ENCODE measurements at regions not wholly inside any gene's neighbourhood (a gene's known extent, or its start where the extent isn't known, plus 50 kb on each side); places are given as distances from the start of the nearest gene placed in this dataset.

DNA sequence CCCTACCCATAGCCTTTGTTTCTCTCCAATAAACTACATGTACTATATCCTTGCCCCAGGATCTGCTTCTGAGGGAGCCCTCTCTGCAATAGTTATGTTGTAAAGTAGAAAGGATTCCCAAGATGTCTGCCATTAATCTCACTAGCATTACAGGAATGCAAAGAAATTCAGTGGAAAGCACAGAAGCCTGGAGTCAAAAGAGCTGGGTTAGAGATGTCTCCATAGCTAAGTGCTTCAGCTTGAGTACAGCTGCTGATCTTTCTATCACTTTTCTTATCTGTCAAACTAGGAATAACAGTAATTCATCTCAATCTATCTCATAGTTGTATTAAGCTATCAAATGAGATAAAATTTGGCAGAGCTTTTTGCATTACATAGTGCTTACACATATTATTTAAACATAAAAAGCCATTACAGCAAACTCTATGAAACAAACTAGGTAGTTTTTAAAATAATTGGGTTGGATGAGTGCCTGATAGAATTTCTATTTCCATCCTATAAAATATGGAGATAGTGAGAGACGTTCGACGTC lies 799.5 kb upstream of the SEMA6D start:
- no peak for TF ChIP-seq EZH2 (IDR thresholded peaks at IDR 0.05; ENCODE audit: low read depth, low read length, severe bottlenecking)
- TF ChIP-seq, protein P1, sequence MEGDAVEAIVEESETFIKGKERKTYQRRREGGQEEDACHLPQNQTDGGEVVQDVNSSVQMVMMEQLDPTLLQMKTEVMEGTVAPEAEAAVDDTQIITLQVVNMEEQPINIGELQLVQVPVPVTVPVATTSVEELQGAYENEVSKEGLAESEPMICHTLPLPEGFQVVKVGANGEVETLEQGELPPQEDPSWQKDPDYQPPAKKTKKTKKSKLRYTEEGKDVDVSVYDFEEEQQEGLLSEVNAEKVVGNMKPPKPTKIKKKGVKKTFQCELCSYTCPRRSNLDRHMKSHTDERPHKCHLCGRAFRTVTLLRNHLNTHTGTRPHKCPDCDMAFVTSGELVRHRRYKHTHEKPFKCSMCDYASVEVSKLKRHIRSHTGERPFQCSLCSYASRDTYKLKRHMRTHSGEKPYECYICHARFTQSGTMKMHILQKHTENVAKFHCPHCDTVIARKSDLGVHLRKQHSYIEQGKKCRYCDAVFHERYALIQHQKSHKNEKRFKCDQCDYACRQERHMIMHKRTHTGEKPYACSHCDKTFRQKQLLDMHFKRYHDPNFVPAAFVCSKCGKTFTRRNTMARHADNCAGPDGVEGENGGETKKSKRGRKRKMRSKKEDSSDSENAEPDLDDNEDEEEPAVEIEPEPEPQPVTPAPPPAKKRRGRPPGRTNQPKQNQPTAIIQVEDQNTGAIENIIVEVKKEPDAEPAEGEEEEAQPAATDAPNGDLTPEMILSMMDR (IDR thresholded peaks at IDR 0.05; ENCODE audit: control extremely low read depth in 1 of 3, insufficient read depth in 1 of 3, low read depth in 1 of 3, low read length in 3 of 3): no peak
- no peak for TF ChIP-seq TEAD4 (IDR thresholded peaks at IDR 0.05; ENCODE audit: low read depth, low read length)
- TF ChIP-seq YY1 (IDR thresholded peaks at IDR 0.05; ENCODE audit: low read depth, low read length): no peak
- TF ChIP-seq EP300 (IDR thresholded peaks at IDR 0.05; ENCODE audit: borderline replicate concordance in 1 of 2, low read depth in 2 of 2, low read length in 2 of 2): no peak
- no peak for TF ChIP-seq POLR2AphosphoS5 (IDR thresholded peaks at IDR 0.05; ENCODE audit: low read depth, low read length)
- TF ChIP-seq POLR2A (IDR thresholded peaks at IDR 0.05; ENCODE audit: control extremely low read depth in 1 of 2, low read depth in 2 of 2, low read length in 2 of 2): no peak

All from H1 (cell line).